ENCODE measurements at regions not wholly inside any gene's neighbourhood (a gene's known extent, or its start where the extent isn't known, plus 50 kb on each side); places are given as distances from the start of the nearest gene placed in this dataset.

DNA sequence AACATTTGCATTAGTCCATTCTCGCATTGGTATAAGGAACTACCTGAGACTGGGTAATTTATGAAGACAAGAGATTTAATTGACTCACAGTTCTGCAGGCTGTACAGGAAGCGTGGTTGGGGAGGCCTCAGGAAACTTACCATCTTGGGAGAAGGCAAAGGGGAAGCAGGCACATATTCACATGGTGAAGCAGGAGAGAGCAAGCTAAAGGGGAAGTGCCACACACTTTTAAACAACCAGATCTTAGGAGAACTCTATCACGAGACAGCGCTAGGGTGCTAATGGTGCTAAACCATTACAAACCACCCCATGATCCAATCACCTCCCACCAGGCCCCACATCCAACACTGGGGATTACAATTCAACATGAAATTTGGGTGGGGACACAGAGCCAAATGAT lies 201.7 kb upstream of the MGAT5 start:
- H3K4me3 ChIP-seq (replicated peaks in 1 of 2; ENCODE audit: low read depth in 1 of 2, low read length in 2 of 2), result no peak overlapping the region
- H3K9me2 ChIP-seq (ENCODE audit: insufficient read depth), result no peaks in the 10 kb centered on the region
- TF ChIP-seq ZFX (IDR thresholded peaks at IDR 0.05) (no peak), CTCF (IDR thresholded peaks at IDR 0.05 in 2 of 3, conservative IDR thresholded peaks at IDR 0.05 in 1 of 3; ENCODE audit: borderline replicate concordance in 1 of 3, insufficient read depth in 1 of 3, low read depth in 2 of 3, low read length in 2 of 3) (no peak), SIN3A (IDR thresholded peaks at IDR 0.05; ENCODE audit: low read depth) (no peak), FOSL1 (IDR thresholded peaks at IDR 0.05; ENCODE audit: low read depth) (no peak), REST (IDR thresholded peaks at IDR 0.05; ENCODE audit: low read depth) (no peak), SRF (IDR thresholded peaks at IDR 0.05; ENCODE audit: low read depth) (no peak)
- TF ChIP-seq, protein P1, sequence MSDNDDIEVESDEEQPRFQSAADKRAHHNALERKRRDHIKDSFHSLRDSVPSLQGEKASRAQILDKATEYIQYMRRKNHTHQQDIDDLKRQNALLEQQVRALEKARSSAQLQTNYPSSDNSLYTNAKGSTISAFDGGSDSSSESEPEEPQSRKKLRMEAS (IDR thresholded peaks at IDR 0.05), result no peak
- ChIA-PET CTCF (no interaction called here), POLR2A (no interaction called here), RAD21 (ENCODE audit: low non-redundant PET in 1 of 2, low total read pairs in 2 of 2, uncharacterized antibody in 2 of 2, unreplicated experiment in 2 of 2) (no interaction called here)
- no peaks in the 10 kb centered on the region for H4K20me1 ChIP-seq (ENCODE audit: insufficient read depth)
- ATAC-seq (no peak), DNase-seq (ENCODE audit: low read depth, low spot score) (no peak)
- no peak overlapping the region for H3K9ac ChIP-seq (ENCODE audit: low read length)
- H3K79me2 ChIP-seq (ENCODE audit: insufficient read depth, low read length), result no peaks in the 10 kb centered on the region
- H3K9me3 ChIP-seq (ENCODE audit: control insufficient read depth in 1 of 2, insufficient read depth in 1 of 2, low read depth in 1 of 2, low read length in 2 of 2), result no peaks in the 10 kb centered on the region
- no peak overlapping the region for H3K27ac ChIP-seq (ENCODE audit: low read depth, low read length)
- no peaks in the 10 kb centered on the region for H3K4me1 ChIP-seq (ENCODE audit: control insufficient read depth in 1 of 2, insufficient read depth in 2 of 2, low read length in 2 of 2)
- H3K27me3 ChIP-seq (ENCODE audit: insufficient read depth, low read length), result no peaks in the 10 kb centered on the region
- intact Hi-C loops (cut with micrococcal nuclease), result no loop called here
- H3K4me2 ChIP-seq (ENCODE audit: low read length), result no peak overlapping the region
- BruUV-seq (replicated peaks), result no TSS peak
- no peak overlapping the region for H2AFZ ChIP-seq (ENCODE audit: low read depth, low read length, poor library complexity, severe bottlenecking)
- no peaks in the 10 kb centered on the region for H3K36me3 ChIP-seq (ENCODE audit: control insufficient read depth in 1 of 2, insufficient read depth in 2 of 2, low read length in 2 of 2)
